Mucosa of rectum (tissue), 2 donors: ENCODE measurements at regions not wholly inside any gene's neighbourhood (a gene's known extent, or its start where the extent isn't known, plus 50 kb on each side); places are given as distances from the start of the nearest gene placed in this dataset.

Experiments used
- H3K27ac ChIP-seq, 2 donors: one replicate each; pipeline ENCODE4 v1.7.0; 2013; ENCODE audit warnings: inconsistent platforms in 2 of 2, low read depth in 2 of 2, low read length in 2 of 2
- H3K27me3 ChIP-seq, 2 donors: one replicate each; pipeline ENCODE4 v1.7.0; 2013; ENCODE audit warnings: low read length in 2 of 2; ENCODE audit not compliant: control insufficient read depth in 2 of 2, insufficient read depth in 2 of 2
- H3K36me3 ChIP-seq, 2 donors: one replicate each; pipeline ENCODE4 v1.7.0; 2013; ENCODE audit warnings: low read length in 2 of 2; ENCODE audit not compliant: control insufficient read depth in 2 of 2, insufficient read depth in 2 of 2
- H3K4me1 ChIP-seq, 2 donors: one replicate each; pipeline ENCODE4 v1.7.0; 2013; ENCODE audit warnings: low read length in 2 of 2, mild to moderate bottlenecking in 1 of 2; ENCODE audit not compliant: control insufficient read depth in 2 of 2, insufficient read depth in 2 of 2
- H3K4me3 ChIP-seq, 2 donors: one replicate each; pipeline ENCODE4 v1.7.0; 2013; ENCODE audit warnings: low read length in 2 of 2
- H3K9ac ChIP-seq, 2 donors: one replicate each; pipeline ENCODE4 v1.7.0; 2013; ENCODE audit warnings: low read length in 2 of 2, low read depth in 1 of 2, mild to moderate bottlenecking in 1 of 2
- H3K9me3 ChIP-seq, 2 donors: one replicate each; pipeline ENCODE4 v1.7.0; 2013; ENCODE audit warnings: low read length in 2 of 2; ENCODE audit not compliant: control insufficient read depth in 2 of 2
- donor health status: healthy.
- donor health status: Normal muscosa, but diverticular disease.

GRCh38 chr13:106132216-106132615 lies 403.2 kb downstream of the EFNB2 start:
- Histone ChIP-seq H3K9me3 (no peaks in the 10 kb centered on the region), H3K4me3 (no peak overlapping the region), H3K9ac (no peak overlapping the region), H3K27me3 (no peaks in the 10 kb centered on the region), H3K4me1 (peaks cover 5 to 26% of the 10 kb centered on the region in 2 donors), H3K27ac (peak overlapping the region in 1 of 2 donors; percentile 34), H3K36me3 (no peaks in the 10 kb centered on the region)

- Histone ChIP-seq H3K27ac (no peak overlapping the region), H3K4me3 (no peak overlapping the region), H3K9ac (no peak overlapping the region), H3K36me3 (no peaks in the 10 kb centered on the region), H3K4me1 (peaks cover 5 to 26% of the 10 kb centered on the region in 2 donors), H3K27me3 (no peaks in the 10 kb centered on the region), H3K9me3 (no peaks in the 10 kb centered on the region)
Measured at GRCh38 chr13:106129993-106130392, 405.5 kb downstream of the EFNB2 start.

DNA sequence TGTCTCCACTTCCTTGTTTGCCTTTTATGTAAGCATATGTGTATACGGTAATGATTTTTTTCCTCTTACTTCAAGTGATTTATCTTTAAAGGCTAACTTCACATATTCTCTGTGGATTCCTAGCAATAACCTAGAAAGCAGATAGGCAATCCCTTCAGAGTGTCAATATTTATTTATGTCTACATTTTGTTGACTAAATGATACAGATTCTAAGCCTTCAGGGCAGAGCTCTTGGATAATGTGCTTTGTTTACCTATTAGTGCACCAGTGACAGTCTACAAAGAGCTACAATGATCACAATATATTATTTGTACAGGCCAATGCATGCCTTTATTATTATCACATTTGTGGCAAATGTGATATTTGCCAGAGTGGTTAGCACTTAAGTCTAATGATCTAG lies 406.2 kb downstream of the EFNB2 start:
- Histone ChIP-seq H3K27me3 (no peaks in the 10 kb centered on the region), H3K36me3 (no peaks in the 10 kb centered on the region), H3K9ac (no peak overlapping the region), H3K4me3 (no peak overlapping the region), H3K4me1 (peaks cover 5 to 26% of the 10 kb centered on the region in 2 donors), H3K27ac (peak overlapping the region in 1 of 2 donors; percentile 36), H3K9me3 (no peaks in the 10 kb centered on the region)

- no peaks in the 10 kb centered on the region for H3K4me1 ChIP-seq
- H3K27me3 ChIP-seq: no peaks in the 10 kb centered on the region
- no peak overlapping the region for H3K9ac ChIP-seq
- H3K4me3 ChIP-seq: no peak overlapping the region
- no peak overlapping the region for H3K27ac ChIP-seq
- no peaks in the 10 kb centered on the region for H3K36me3 ChIP-seq
- no peaks in the 10 kb centered on the region for H3K9me3 ChIP-seq
Measured at GRCh38 chr13:106122234-106122633, 413.2 kb downstream of the EFNB2 start.

GRCh38 chr13:106121173-106121754 lies 414.2 kb downstream of the EFNB2 start:
- H3K36me3 ChIP-seq: no peaks in the 10 kb centered on the region
- no peaks in the 10 kb centered on the region for H3K4me1 ChIP-seq
- H3K27me3 ChIP-seq: no peaks in the 10 kb centered on the region
- H3K4me3 ChIP-seq: no peak overlapping the region
- H3K9me3 ChIP-seq: no peaks in the 10 kb centered on the region
- no peak overlapping the region for H3K27ac ChIP-seq
- H3K9ac ChIP-seq: no peak overlapping the region

GRCh38 chr13:106118996-106119395 lies 416.5 kb downstream of the EFNB2 start:
- Histone ChIP-seq H3K9me3 (no peaks in the 10 kb centered on the region), H3K27ac (no peak overlapping the region), H3K36me3 (no peaks in the 10 kb centered on the region), H3K9ac (no peak overlapping the region), H3K4me3 (no peak overlapping the region), H3K4me1 (no peaks in the 10 kb centered on the region), H3K27me3 (no peaks in the 10 kb centered on the region)

GRCh38 chr13:106118050-106118449 lies 417.4 kb downstream of the EFNB2 start:
- Histone ChIP-seq H3K4me3 (no peak overlapping the region), H3K27ac (no peak overlapping the region), H3K9me3 (no peaks in the 10 kb centered on the region), H3K4me1 (no peaks in the 10 kb centered on the region), H3K9ac (no peak overlapping the region), H3K36me3 (no peaks in the 10 kb centered on the region), H3K27me3 (no peaks in the 10 kb centered on the region)

DNA sequence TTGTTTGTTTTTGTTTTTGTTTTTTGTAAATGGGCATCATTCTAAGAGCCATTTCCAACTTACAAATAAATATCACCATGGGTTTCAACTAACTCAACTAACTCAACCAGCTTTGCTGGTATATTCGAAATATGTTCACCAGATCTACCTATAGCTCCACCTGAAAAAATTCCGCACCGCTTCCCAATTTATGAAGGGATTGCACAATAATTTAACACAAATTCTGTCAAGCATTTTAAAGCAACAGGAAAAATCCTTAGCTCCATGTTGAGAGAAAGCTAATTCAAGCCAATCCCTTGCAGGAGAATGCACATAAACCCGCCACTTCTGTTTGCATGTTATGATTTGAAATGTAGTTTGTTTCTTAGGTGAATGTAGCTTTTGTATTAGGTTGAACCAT lies 417.8 kb downstream of the EFNB2 start:
- no peaks in the 10 kb centered on the region for H3K36me3 ChIP-seq
- H3K27me3 ChIP-seq: no peaks in the 10 kb centered on the region
- no peak overlapping the region for H3K4me3 ChIP-seq
- no peaks in the 10 kb centered on the region for H3K4me1 ChIP-seq
- H3K27ac ChIP-seq: no peak overlapping the region
- no peaks in the 10 kb centered on the region for H3K9me3 ChIP-seq
- H3K9ac ChIP-seq: no peak overlapping the region

DNA sequence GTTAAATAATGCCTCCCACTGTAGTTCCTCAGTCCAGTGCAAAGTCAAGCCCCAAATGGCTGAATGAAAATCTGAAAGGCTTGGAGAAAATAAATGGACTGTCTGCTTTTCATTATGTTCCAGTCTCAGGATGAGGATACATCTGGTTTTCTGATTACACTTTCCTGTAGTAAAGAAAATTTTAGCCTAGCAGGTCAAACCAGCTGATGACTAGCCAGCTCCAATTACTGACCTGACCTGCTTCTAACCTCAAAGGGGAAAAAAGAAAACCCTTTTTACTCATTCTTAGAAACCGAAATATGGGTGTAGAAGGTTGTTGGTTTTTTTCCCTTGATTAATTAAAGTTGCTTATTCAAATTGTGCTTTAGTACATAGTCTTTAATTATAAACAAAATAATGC lies 418.4 kb downstream of the EFNB2 start:
- no peak overlapping the region for H3K4me3 ChIP-seq
- H3K9ac ChIP-seq: no peak overlapping the region
- no peak overlapping the region for H3K27ac ChIP-seq
- no peaks in the 10 kb centered on the region for H3K27me3 ChIP-seq
- no peaks in the 10 kb centered on the region for H3K36me3 ChIP-seq
- H3K9me3 ChIP-seq: no peaks in the 10 kb centered on the region
- H3K4me1 ChIP-seq: no peaks in the 10 kb centered on the region

- Histone ChIP-seq H3K27ac (no peak overlapping the region), H3K9me3 (no peaks in the 10 kb centered on the region), H3K9ac (no peak overlapping the region), H3K36me3 (no peaks in the 10 kb centered on the region), H3K4me3 (no peak overlapping the region), H3K4me1 (no peaks in the 10 kb centered on the region), H3K27me3 (no peaks in the 10 kb centered on the region)
Measured at GRCh38 chr13:106115081-106115480, 420.4 kb downstream of the EFNB2 start.

GRCh38 chr13:106113796-106114195 lies 421.7 kb downstream of the EFNB2 start:
- Histone ChIP-seq H3K9me3 (no peaks in the 10 kb centered on the region), H3K9ac (no peak overlapping the region), H3K36me3 (no peaks in the 10 kb centered on the region), H3K27me3 (no peaks in the 10 kb centered on the region), H3K27ac (no peak overlapping the region), H3K4me1 (no peaks in the 10 kb centered on the region), H3K4me3 (no peak overlapping the region)
